HEK293T (cell line): ENCODE measurements at regions not wholly inside any gene's neighbourhood (a gene's known extent, or its start where the extent isn't known, plus 50 kb on each side); places are given as distances from the start of the nearest gene placed in this dataset.

Experiments used
- CTBP1 ChIP-seq: fragments of 450-650 bp; IDR thresholded peaks from 2 replicates; pipeline ENCODE4 v1.6.1; 2016; ENCODE audit warnings: borderline replicate concordance
- ELF4 ChIP-seq: fragments of 450-650 bp; IDR thresholded peaks from 2 replicates; pipeline ENCODE4 v1.6.1; 2017; ENCODE audit warnings: antibody characterized with exemption
- FOXA1 ChIP-seq: fragments of 450-650 bp; IDR thresholded peaks from 2 replicates; pipeline ENCODE4 v1.6.1; 2016; ENCODE audit warnings: mild to moderate bottlenecking
- FOXM1 ChIP-seq: fragments of 450-650 bp; IDR thresholded peaks from 2 replicates; pipeline ENCODE4 v1.6.1; 2017; ENCODE audit warnings: mild to moderate bottlenecking, borderline replicate concordance
- TARDBP ChIP-seq: fragments of 450-650 bp; IDR thresholded peaks from 2 replicates; pipeline ENCODE4 v1.6.1; 2016
- ZNF384 ChIP-seq: fragments of 450-650 bp; IDR thresholded peaks from 2 replicates; pipeline ENCODE4 v1.6.1; 2016

- TF ChIP-seq FOXM1 (no peak), FOXA1 (no peak), ELF4 (no peak), CTBP1 (no peak), ZNF384 (no peak), TARDBP (no peak)
These were observed 52.5 kb upstream of the ZNF608 start for GRCh38 chr5:124798890-124799289.
